A549 (cell line): ENCODE measurements at regions not wholly inside any gene's neighbourhood (a gene's known extent, or its start where the extent isn't known, plus 50 kb on each side); places are given as distances from the start of the nearest gene placed in this dataset.

Experiments
- ATAC-seq, 2 experiments: fragments of 200-7000 bp in 1 of 2; fragments of >200 bp in 1 of 2; cut with Nextera tagmentation in 1 of 2; cut with Tn5 transposase in 1 of 2; 3 replicates each; pipeline versions ENCODE4 v1.8.0 to v1.9.1; 2018 to 2020; ENCODE audit warnings: mild to moderate bottlenecking in 1 of 2, moderate library complexity in 1 of 2
- CTCF ChIA-PET: fragments of 300-600 bp; sonication (Branson Sonifier 250); formaldehyde crosslinking; extraction: SDS; loops from one replicate; lab custom pipeline; 2021; ENCODE audit warnings: antibody characterized with exemption, inconsistent platforms; lab: Yijun Ruan, JAX
- POLR2A ChIA-PET: fragments of 350-600 bp; formaldehyde crosslinking; extraction: SDS; loops from one replicate; lab custom pipeline; 2021; ENCODE audit warnings: antibody characterized with exemption, inconsistent platforms; lab: Yijun Ruan, JAX
- DNase-seq, 2 experiments: peaks; one replicate each; pipeline versions ENCODE4 v3.0.0 to v3.0.0-alpha.2; 2011 to 2016; ENCODE audit warnings: low read depth in 1 of 2, low spot score in 1 of 2
- FAIRE-seq: peaks from 2 replicates; lab custom pipeline; 2011; peaks lifted over from hg19 to GRCh38; lab: Jason Lieb, UNC
- H3K27ac ChIP-seq, 2 experiments: fragments of >200 bp; sonication (Bioruptor Twin); formaldehyde crosslinking; 3 replicates each; pipeline ENCODE4 v1.5.1; 2016 to 2017
- H3K4me1 ChIP-seq: fragments of >200 bp; sonication (Bioruptor Twin); formaldehyde crosslinking; 3 replicates; pipeline ENCODE4 v1.6.1; 2016
- H3K4me2 ChIP-seq: fragments of >200 bp; sonication (Bioruptor Twin); formaldehyde crosslinking; 3 replicates; pipeline ENCODE4 v1.6.1; 2016
- H3K4me3 ChIP-seq: fragments of >200 bp; sonication (Bioruptor Twin); formaldehyde crosslinking; 3 replicates; pipeline ENCODE4 v1.5.1; 2016
- H3K9me3 ChIP-seq: fragments of >200 bp; sonication (Bioruptor Twin); formaldehyde crosslinking; 3 replicates; pipeline ENCODE4 v1.6.1; 2016
- CTCF ChIP-seq: fragments of >200 bp; sonication (Bioruptor Twin); formaldehyde crosslinking; IDR thresholded peaks from 3 replicates; pipeline ENCODE4 v1.5.1; 2016
- EHF ChIP-seq: fragments of 250-450 bp; sonication (Bioruptor Pico); IDR thresholded peaks from 2 replicates; pipeline ENCODE4 v1.5.0; 2020; ENCODE audit warnings: mild to moderate bottlenecking
- EHMT2 ChIP-seq: fragments of 200-600 bp; sonication (generic); IDR thresholded peaks from 2 replicates; pipeline ENCODE4 v1.6.1; 2016; ENCODE audit warnings: antibody characterized with exemption, low read depth, mild to moderate bottlenecking, moderate library complexity
- EP300 ChIP-seq, 2 experiments: fragments of >200 bp; sonication (Bioruptor Twin); formaldehyde crosslinking; IDR thresholded peaks; 2 replicates in 1 of 2; 3 replicates in 1 of 2; pipeline ENCODE4 v1.6.1; 2016 to 2017
- ESRRA ChIP-seq: fragments of 150-350 bp; IDR thresholded peaks from 2 replicates; pipeline ENCODE4 v1.6.1; 2014; ENCODE audit warnings: mild to moderate bottlenecking, low read length, borderline replicate concordance
- FOXS1 ChIP-seq: fragments of 250-450 bp; sonication (Bioruptor Pico); IDR thresholded peaks from 2 replicates; pipeline ENCODE4 v1.5.0; 2020; ENCODE audit warnings: mild to moderate bottlenecking, moderate library complexity
- HDAC2 ChIP-seq: fragments of 200-600 bp; sonication (generic); IDR thresholded peaks from 2 replicates; pipeline ENCODE4 v1.6.1; 2016
- HEYL ChIP-seq: fragments of 250-450 bp; sonication (Bioruptor Pico); IDR thresholded peaks from 2 replicates; pipeline ENCODE4 v1.8.0; 2021; ENCODE audit warnings: mild to moderate bottlenecking, moderate library complexity
- HOXB5 ChIP-seq: fragments of 250-450 bp; sonication (Bioruptor Pico); IDR thresholded peaks from 2 replicates; pipeline ENCODE4 v1.5.0; 2020; ENCODE audit warnings: mild to moderate bottlenecking, moderate library complexity
- JUN ChIP-seq, 2 experiments: fragments of >200 bp; sonication (Bioruptor Twin); formaldehyde crosslinking; IDR thresholded peaks; 2 replicates in 1 of 2; 3 replicates in 1 of 2; pipeline ENCODE4 v1.6.1; 2016 to 2017
- KDM1A ChIP-seq: fragments of 200-600 bp; sonication (generic); IDR thresholded peaks from 2 replicates; pipeline ENCODE4 v1.6.1; 2016; ENCODE audit warnings: low read depth, mild to moderate bottlenecking
- MAZ ChIP-seq: fragments of 150-350 bp; IDR thresholded peaks from 2 replicates; pipeline ENCODE4 v1.6.1; 2014; ENCODE audit warnings: antibody characterized with exemption, low read depth, low read length, borderline replicate concordance
- MYC ChIP-seq: IDR thresholded peaks from 2 replicates; pipeline ENCODE4 v1.6.1; 2012; ENCODE audit warnings: mild to moderate bottlenecking, inconsistent platforms, low read length, improper control_type of control experiment, borderline replicate concordance
- NFE2L2 ChIP-seq: fragments of 150-350 bp; conservative IDR thresholded peaks from 2 replicates; pipeline ENCODE4 v1.6.1; 2014; ENCODE audit warnings: low read length
- NPAS2 ChIP-seq: fragments of 250-450 bp; sonication (Bioruptor Pico); IDR thresholded peaks from 2 replicates; pipeline ENCODE4 v1.8.0; 2022; ENCODE audit warnings: mild to moderate bottlenecking, moderate library complexity, borderline replicate concordance
- NR3C1 ChIP-seq: fragments of >200 bp; sonication (Bioruptor Twin); formaldehyde crosslinking; IDR thresholded peaks from 3 replicates; pipeline ENCODE4 v1.6.1; 2017
- PHF8 ChIP-seq: fragments of 200-600 bp; sonication (generic); IDR thresholded peaks from 2 replicates; pipeline ENCODE4 v1.6.1; 2016; ENCODE audit warnings: low read depth, mild to moderate bottlenecking, antibody characterized with exemption, moderate library complexity, borderline replicate concordance
- SREBF2 ChIP-seq: fragments of 450-650 bp; IDR thresholded peaks from 2 replicates; pipeline ENCODE4 v1.6.1; 2014; ENCODE audit warnings: mild to moderate bottlenecking, moderate library complexity
- WGBS: methylation state at CpG from one replicate; pipeline ENCODE4 v1.1.6; 2017; ENCODE audit errors: missing lambda C conversion rate; 5-methylcytosine and 5-hydroxymethylcytosine counted together
- TF ChIP-seq, protein P1 (sequence below): IDR thresholded peaks from 2 replicates; pipeline ENCODE4 v1.6.1; 2012; ENCODE audit warnings: low read depth, borderline replicate concordance
- TF ChIP-seq, protein P2 (sequence below): fragments of 250-450 bp; sonication (Bioruptor Pico); IDR thresholded peaks from 2 replicates; pipeline ENCODE4 v1.5.0; 2021; ENCODE audit warnings: mild to moderate bottlenecking, moderate library complexity, borderline replicate concordance
- TF ChIP-seq, protein P3 (sequence below): fragments of 200-600 bp; sonication (generic); IDR thresholded peaks from 2 replicates; pipeline ENCODE4 v1.6.1; 2016; ENCODE audit warnings: antibody characterized with exemption, mild to moderate bottlenecking, moderate library complexity

- 76% methylated on average over 3 of the region's 3 CpGs for WGBS
- ChIA-PET CTCF (no interaction called here), POLR2A (no interaction called here)
- FAIRE-seq (no peak), DNase-seq (no peak), ATAC-seq (no peak)
- Histone ChIP-seq H3K4me3 (no peak overlapping the region), H3K4me1 (no peaks in the 10 kb centered on the region), H3K9me3 (no peaks in the 10 kb centered on the region), H3K27ac (no peak overlapping the region), H3K4me2 (no peak overlapping the region)
- TF ChIP-seq MAZ (no peak), EHMT2 (no peak)
Measured at GRCh38 chr13:76048131-76048530, 412.0 kb downstream of the LMO7 start.

DNA sequence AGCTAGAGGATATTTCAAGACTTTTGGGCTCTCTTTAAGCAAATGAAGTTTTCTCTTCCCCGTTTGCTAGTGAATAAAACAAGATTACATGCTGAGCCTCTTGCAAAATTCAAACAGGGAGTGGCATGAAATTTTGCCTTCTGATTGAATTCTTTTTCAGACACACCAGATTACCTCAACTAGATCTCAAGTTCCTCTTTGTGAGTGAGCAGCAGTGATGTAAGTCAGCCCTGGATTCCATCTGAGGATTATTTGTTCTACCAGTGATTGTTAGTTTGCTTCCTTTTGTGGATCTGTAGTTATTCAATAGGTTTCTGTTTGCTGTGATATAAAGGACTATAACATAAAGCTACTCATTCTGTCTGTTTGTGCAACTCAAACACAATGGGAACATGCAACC, 407.7 kb downstream of the LMO7 start:
- DNase-seq (no peak), ATAC-seq (no peak), FAIRE-seq (no peak)
- Histone ChIP-seq H3K4me3 (no peak overlapping the region), H3K4me1 (no peaks in the 10 kb centered on the region), H3K27ac (no peak overlapping the region), H3K9me3 (no peaks in the 10 kb centered on the region), H3K4me2 (no peak overlapping the region)
- CTCF ChIA-PET: no interaction called here
- WGBS: 18% methylated on average over 1 of the region's 1 CpG
- POLR2A ChIA-PET: no interaction called here
- TF ChIP-seq PHF8: no peak
- no peak for TF ChIP-seq EHF (CRISPR knock-in tag)
- TF ChIP-seq, protein P1, sequence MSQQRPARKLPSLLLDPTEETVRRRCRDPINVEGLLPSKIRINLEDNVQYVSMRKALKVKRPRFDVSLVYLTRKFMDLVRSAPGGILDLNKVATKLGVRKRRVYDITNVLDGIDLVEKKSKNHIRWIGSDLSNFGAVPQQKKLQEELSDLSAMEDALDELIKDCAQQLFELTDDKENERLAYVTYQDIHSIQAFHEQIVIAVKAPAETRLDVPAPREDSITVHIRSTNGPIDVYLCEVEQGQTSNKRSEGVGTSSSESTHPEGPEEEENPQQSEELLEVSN: no peak
- no peak for TF ChIP-seq NPAS2
- no peak for TF ChIP-seq ESRRA
- TF ChIP-seq NR3C1: no peak
- TF ChIP-seq HDAC2: no peak

DNA sequence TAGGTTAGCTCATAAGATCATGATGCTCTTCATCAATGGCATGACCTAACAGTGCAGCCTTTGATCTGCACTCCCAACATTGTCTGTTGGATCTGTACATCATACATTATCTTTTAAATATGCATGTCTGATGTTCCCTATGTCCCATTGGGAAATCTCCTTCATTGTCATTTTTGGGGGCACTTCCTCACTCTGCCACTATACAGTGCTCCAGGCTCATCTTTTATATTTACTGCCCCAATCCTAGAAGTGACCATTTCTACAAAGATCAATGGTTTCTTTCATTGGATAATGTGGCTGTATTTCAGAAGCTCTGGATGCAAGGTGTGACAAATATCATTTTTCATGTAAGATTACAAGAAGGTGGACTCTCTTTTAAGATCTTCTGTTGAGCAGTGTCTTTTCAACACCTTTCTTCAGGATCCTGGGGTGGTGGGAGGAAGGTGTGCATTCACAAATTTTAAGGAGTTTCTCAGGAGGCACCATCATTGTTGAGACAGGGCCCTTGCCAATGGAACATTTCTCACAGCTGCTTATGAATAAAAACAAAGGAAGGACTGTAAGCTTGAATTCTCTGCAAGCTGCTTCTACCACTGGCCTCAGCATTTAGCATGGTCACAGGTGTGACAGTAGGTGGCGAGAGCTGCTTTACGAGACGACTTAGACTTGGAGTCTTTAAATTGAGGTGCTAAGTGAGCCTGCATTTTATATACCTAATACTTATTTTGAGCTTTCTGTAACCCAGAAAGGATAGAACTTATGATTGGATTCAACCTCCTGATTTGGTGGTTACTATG, 403.0 kb downstream of the LMO7 start:
- CTCF ChIA-PET: no interaction called here
- POLR2A ChIA-PET: no interaction called here
- Histone ChIP-seq H3K4me3 (no peak overlapping the region), H3K27ac (no peak overlapping the region), H3K9me3 (no peaks in the 10 kb centered on the region), H3K4me2 (no peak overlapping the region), H3K4me1 (no peaks in the 10 kb centered on the region)
- TF ChIP-seq HDAC2 (no peak), HOXB5 (CRISPR knock-in tag) (no peak), JUN (IDR thresholded peaks at IDR 0.05) (no peak), SREBF2 (no peak), KDM1A (no peak), EP300 (IDR thresholded peaks at IDR 0.05) (no peak), PHF8 (no peak), CTCF (no peak), HEYL (CRISPR knock-in tag) (no peak), NFE2L2 (no peak), MYC (no peak), EHF (CRISPR knock-in tag) (no peak), FOXS1 (CRISPR knock-in tag) (no peak)
- TF ChIP-seq, protein P2, sequence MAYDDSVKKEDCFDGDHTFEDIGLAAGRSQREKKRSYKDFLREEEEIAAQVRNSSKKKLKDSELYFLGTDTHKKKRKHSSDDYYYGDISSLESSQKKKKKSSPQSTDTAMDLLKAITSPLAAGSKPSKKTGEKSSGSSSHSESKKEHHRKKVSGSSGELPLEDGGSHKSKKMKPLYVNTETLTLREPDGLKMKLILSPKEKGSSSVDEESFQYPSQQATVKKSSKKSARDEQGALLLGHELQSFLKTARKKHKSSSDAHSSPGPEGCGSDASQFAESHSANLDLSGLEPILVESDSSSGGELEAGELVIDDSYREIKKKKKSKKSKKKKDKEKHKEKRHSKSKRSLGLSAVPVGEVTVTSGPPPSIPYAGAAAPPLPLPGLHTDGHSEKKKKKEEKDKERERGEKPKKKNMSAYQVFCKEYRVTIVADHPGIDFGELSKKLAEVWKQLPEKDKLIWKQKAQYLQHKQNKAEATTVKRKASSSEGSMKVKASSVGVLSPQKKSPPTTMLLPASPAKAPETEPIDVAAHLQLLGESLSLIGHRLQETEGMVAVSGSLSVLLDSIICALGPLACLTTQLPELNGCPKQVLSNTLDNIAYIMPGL (CRISPR knock-in tag): no peak
- TF ChIP-seq, protein P3, sequence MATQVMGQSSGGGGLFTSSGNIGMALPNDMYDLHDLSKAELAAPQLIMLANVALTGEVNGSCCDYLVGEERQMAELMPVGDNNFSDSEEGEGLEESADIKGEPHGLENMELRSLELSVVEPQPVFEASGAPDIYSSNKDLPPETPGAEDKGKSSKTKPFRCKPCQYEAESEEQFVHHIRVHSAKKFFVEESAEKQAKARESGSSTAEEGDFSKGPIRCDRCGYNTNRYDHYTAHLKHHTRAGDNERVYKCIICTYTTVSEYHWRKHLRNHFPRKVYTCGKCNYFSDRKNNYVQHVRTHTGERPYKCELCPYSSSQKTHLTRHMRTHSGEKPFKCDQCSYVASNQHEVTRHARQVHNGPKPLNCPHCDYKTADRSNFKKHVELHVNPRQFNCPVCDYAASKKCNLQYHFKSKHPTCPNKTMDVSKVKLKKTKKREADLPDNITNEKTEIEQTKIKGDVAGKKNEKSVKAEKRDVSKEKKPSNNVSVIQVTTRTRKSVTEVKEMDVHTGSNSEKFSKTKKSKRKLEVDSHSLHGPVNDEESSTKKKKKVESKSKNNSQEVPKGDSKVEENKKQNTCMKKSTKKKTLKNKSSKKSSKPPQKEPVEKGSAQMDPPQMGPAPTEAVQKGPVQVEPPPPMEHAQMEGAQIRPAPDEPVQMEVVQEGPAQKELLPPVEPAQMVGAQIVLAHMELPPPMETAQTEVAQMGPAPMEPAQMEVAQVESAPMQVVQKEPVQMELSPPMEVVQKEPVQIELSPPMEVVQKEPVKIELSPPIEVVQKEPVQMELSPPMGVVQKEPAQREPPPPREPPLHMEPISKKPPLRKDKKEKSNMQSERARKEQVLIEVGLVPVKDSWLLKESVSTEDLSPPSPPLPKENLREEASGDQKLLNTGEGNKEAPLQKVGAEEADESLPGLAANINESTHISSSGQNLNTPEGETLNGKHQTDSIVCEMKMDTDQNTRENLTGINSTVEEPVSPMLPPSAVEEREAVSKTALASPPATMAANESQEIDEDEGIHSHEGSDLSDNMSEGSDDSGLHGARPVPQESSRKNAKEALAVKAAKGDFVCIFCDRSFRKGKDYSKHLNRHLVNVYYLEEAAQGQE: no peak
- 67% methylated on average over 3 of the region's 3 CpGs for WGBS
- FAIRE-seq (no peak), DNase-seq (no peak), ATAC-seq (no peak)
